ENCODE measurements at regions not wholly inside any gene's neighbourhood (a gene's known extent, or its start where the extent isn't known, plus 50 kb on each side); places are given as distances from the start of the nearest gene placed in this dataset.

DNA sequence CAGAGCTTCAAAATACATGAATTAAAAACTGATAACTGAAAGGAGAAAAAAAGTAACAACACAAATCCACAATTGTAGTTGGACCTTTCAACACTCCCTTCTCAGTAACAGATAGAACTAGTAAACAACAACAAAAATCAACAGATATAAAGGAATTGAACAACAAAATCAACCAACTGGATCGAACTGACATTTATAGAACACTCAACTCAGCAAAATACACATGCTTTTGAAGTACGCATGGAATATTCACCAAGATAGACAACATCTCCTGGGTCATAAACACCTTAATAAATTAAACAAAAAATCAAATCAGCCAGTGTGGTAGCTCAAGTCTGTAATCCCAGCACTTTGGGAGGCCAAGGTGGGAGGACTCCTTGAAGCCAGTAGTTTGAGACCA lies 63.3 kb downstream of the ILRUN start:
- in situ Hi-C loops (cut with MboI; ENCODE audit: low sequenced_read_pairs, unreplicated experiment) = no loop called here

GRCh38 chr6:34630040-34630439 lies 66.5 kb downstream of the ILRUN start:
- TF ChIP-seq, protein P1, sequence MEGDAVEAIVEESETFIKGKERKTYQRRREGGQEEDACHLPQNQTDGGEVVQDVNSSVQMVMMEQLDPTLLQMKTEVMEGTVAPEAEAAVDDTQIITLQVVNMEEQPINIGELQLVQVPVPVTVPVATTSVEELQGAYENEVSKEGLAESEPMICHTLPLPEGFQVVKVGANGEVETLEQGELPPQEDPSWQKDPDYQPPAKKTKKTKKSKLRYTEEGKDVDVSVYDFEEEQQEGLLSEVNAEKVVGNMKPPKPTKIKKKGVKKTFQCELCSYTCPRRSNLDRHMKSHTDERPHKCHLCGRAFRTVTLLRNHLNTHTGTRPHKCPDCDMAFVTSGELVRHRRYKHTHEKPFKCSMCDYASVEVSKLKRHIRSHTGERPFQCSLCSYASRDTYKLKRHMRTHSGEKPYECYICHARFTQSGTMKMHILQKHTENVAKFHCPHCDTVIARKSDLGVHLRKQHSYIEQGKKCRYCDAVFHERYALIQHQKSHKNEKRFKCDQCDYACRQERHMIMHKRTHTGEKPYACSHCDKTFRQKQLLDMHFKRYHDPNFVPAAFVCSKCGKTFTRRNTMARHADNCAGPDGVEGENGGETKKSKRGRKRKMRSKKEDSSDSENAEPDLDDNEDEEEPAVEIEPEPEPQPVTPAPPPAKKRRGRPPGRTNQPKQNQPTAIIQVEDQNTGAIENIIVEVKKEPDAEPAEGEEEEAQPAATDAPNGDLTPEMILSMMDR (IDR thresholded peaks at IDR 0.05; ENCODE audit: borderline replicate concordance, control extremely low read depth, extremely low read depth, insufficient read depth, missing control alignments) = no peak
- no peak for DNase-seq (ENCODE audit: low spot score)
- in situ Hi-C loops (cut with MboI; ENCODE audit: low sequenced_read_pairs, unreplicated experiment) = no loop called here

More for the DNA sequence above, 63.3 kb downstream of the ILRUN start:
- TF ChIP-seq, protein P1 (IDR thresholded peaks at IDR 0.05; ENCODE audit: borderline replicate concordance, control extremely low read depth, extremely low read depth, insufficient read depth, missing control alignments) = no peak
- no peak for DNase-seq (ENCODE audit: low spot score)

DNA sequence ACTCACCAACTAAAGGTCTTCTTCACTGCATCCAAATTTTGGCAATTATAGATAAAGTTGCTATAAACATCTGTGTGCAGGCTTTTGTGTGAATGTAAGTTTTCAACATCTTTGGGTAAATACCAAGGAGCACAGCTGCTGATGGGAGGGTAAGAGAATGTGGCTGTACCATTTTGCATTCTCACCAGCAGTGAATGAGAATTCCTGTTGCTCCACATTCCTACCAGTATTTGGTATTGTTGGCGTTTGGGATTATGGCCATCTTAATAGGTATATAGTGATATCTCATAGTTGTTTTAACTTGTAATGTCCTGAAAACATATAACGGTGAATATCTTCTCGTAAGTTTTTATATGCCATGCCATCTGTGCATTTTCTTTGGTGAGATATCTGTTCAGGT lies 69.3 kb downstream of the ILRUN start:
- no peak for DNase-seq (ENCODE audit: low spot score)
- in situ Hi-C loops (cut with MboI; ENCODE audit: low sequenced_read_pairs, unreplicated experiment) = no loop called here
- TF ChIP-seq, protein P1 (IDR thresholded peaks at IDR 0.05; ENCODE audit: borderline replicate concordance, control extremely low read depth, extremely low read depth, insufficient read depth, missing control alignments) = no peak

DNA sequence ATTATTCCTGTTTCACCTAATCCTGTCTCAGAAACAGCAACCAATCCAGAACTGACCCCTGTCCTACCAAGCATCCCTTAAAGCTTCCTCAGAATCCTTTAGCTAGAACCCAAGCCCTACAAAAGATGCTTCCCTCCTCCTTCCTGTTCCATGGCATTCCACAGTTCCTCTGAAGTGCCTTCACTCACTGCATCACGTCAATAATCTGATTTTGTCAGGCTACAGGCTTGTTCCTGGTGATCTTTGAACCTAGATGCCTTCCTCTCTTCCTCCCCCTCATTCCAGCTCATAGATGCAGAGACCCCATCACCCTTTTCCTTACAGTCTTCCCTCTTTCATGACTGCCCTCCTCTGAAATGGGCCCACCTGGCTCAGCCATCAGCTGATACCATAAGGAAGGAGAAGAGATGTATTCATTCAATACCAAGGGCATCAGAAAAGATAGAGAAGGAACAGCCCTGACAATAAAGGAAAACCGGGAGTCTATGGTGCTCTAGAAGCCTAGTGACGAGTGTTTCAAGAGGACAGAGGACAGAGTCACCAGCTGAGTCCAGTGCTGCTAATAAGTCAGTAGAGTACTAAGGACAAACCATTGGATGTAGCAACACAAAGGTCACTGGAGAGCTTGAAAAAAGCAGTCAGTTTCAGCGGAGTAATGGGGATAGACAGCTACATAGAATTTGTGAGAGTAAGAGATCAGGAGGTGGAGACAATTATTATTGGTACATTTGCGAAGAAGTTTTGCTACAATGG lies 62.5 kb upstream of the SPDEF start:
- in situ Hi-C loops (cut with MboI; ENCODE audit: low sequenced_read_pairs, unreplicated experiment) = no loop called here
- TF ChIP-seq, protein P1 (IDR thresholded peaks at IDR 0.05; ENCODE audit: borderline replicate concordance, control extremely low read depth, extremely low read depth, insufficient read depth, missing control alignments) = no peak
- no peak for DNase-seq (ENCODE audit: low spot score)

DNA sequence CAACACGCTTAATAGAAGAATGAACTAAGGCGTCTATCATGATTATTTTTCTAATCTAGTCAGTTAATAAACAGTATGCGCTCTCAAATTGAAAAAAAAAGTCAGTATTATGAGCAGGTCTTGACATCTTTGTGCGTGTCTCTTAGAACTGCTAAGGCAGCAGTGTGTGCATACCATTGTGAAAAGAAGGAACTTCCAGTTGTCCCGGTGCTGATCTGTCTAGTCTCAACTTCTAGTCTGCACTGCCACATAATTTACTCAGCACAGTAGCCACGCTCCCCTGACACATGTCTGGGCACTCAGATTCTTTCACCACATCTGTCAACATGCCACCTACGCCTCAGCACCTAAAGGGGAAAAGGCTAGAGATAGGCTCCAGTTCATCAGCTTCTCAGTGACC lies 61.1 kb upstream of the SPDEF start:
- no peak for DNase-seq (ENCODE audit: low spot score)
- in situ Hi-C loops (cut with MboI; ENCODE audit: low sequenced_read_pairs, unreplicated experiment) = no loop called here
- TF ChIP-seq, protein P1 (IDR thresholded peaks at IDR 0.05; ENCODE audit: borderline replicate concordance, control extremely low read depth, extremely low read depth, insufficient read depth, missing control alignments) = no peak

DNA sequence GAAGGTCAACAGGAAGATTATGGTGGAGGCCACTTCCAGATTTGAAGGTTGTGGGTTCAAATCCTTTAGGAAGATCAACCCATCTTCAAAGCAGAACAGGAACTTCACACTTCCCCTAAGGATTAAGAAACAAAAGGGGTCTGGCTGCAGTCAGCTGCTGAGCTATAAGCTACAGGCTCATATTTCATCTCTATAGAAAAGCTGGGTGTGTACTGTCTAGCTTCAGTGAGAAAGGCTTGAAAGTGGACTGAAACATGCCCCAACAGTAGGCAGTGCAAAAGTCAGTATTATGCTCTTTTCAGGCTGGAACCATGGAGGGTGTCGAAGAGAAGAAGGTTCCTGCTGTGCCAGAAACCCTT lies 60.1 kb upstream of the SPDEF start:
- TF ChIP-seq, protein P1 (IDR thresholded peaks at IDR 0.05; ENCODE audit: borderline replicate concordance, control extremely low read depth, extremely low read depth, insufficient read depth, missing control alignments) = no peak
- in situ Hi-C loops (cut with MboI; ENCODE audit: low sequenced_read_pairs, unreplicated experiment) = no loop called here
- DNase-seq (ENCODE audit: low spot score) = no peak

Measured in GM13976 (cell line).